HepG2 (cell line): ENCODE measurements at regions not wholly inside any gene's neighbourhood (a gene's known extent, or its start where the extent isn't known, plus 50 kb on each side); places are given as distances from the start of the nearest gene placed in this dataset.

Experiments
- ATAC-seq: fragments of 200-7000 bp; cut with Tn5 transposase; 3 replicates; pipeline ENCODE4 v1.9.1; 2020; ENCODE audit warnings: mild to moderate bottlenecking, moderate library complexity
- BruUV-seq: library from RNA; stranded (reverse); fragments of 400-500 nt; replicated peaks from 2 replicates; lab custom pipeline; 2021; lab: Mats Ljungman, UMichigan
- CTCF ChIA-PET: fragments of 300-600 bp; formaldehyde crosslinking; extraction: SDS; loops from one replicate; lab custom pipeline; 2021; ENCODE audit warnings: low total read pairs, inconsistent platforms, low intra/inter-chr PET ratio; lab: Yijun Ruan, JAX
- POLR2A ChIA-PET: fragments of 350-600 bp; sonication (Branson Sonifier 250); formaldehyde crosslinking; loops from one replicate; lab custom pipeline; 2020; ENCODE audit warnings: antibody characterized with exemption, inconsistent platforms; lab: Yijun Ruan, JAX
- DNase-seq: peaks from one replicate; pipeline ENCODE4 v3.0.0-alpha.2; 2015; ENCODE audit warnings: low spot score
- FAIRE-seq: peaks from 3 replicates; lab custom pipeline; 2011; peaks lifted over from hg19 to GRCh38; lab: Jason Lieb, UNC
- H2AFZ ChIP-seq: one replicate; pipeline ENCODE4 v1.6.1; 2011; ENCODE audit warnings: low read length, inconsistent platforms
- H3K27ac ChIP-seq: fragments of 300-600 bp; 3 replicates; pipeline ENCODE4 v1.8.0; 2011; ENCODE audit warnings: mixed run types, mild to moderate bottlenecking, mixed read lengths, low read length, inconsistent platforms; ENCODE audit not compliant: insufficient read depth; ENCODE audit errors: extremely low read length
- H3K27me3 ChIP-seq, 2 experiments: fragments of 200-600 bp in 1 of 2; 2 replicates in 1 of 2; 3 replicates in 1 of 2; pipeline versions ENCODE4 v1.6.0 to v1.8.0; 2011; ENCODE audit warnings: low read length in 2 of 2, mild to moderate bottlenecking in 2 of 2, moderate library complexity in 2 of 2, inconsistent platforms in 1 of 2; ENCODE audit not compliant: insufficient read depth in 2 of 2, control insufficient read depth in 1 of 2
- H3K36me3 ChIP-seq, 2 experiments: fragments of 200-600 bp in 1 of 2; replicated peaks in 1 of 2; 2 replicates in 1 of 2; 3 replicates in 1 of 2; pipeline versions ENCODE4 v1.5.1 to v1.8.0; 2011; ENCODE audit warnings: low read length in 2 of 2, inconsistent platforms in 1 of 2; ENCODE audit not compliant: insufficient read depth in 2 of 2, control insufficient read depth in 1 of 2
- H3K4me1 ChIP-seq: 2 replicates; pipeline ENCODE4 v1.5.1; 2012; ENCODE audit warnings: low read length, inconsistent platforms; ENCODE audit not compliant: insufficient read depth
- H3K4me2 ChIP-seq: 2 replicates; pipeline ENCODE4 v1.6.0; 2011; ENCODE audit warnings: low read depth, low read length, inconsistent platforms
- H3K4me3 ChIP-seq, 3 experiments: fragments of 200-600 bp in 1 of 3; sonication (generic), shearing (Covaris generic) in 1 of 3; replicated peaks in 1 of 3; 2 replicates each; pipeline ENCODE4 v1.5.1; 2011 to 2016; ENCODE audit warnings: low read length in 3 of 3, inconsistent platforms in 2 of 3, low read depth in 2 of 3, mild to moderate bottlenecking in 2 of 3, control low read depth in 1 of 3, mixed read lengths in 1 of 3; ENCODE audit not compliant: insufficient read depth in 1 of 3
- H3K79me2 ChIP-seq: one replicate; pipeline ENCODE4 v1.6.1; 2011; ENCODE audit warnings: low read length, inconsistent platforms; ENCODE audit not compliant: insufficient read depth
- H3K9ac ChIP-seq: 2 replicates; pipeline ENCODE4 v1.6.0; 2011; ENCODE audit warnings: mild to moderate bottlenecking, low read depth, low read length, inconsistent platforms; ENCODE audit not compliant: insufficient read depth
- H3K9me3 ChIP-seq: 2 replicates; pipeline ENCODE4 v1.5.1; 2012; ENCODE audit warnings: mild to moderate bottlenecking, low read length
- H4K20me1 ChIP-seq: 2 replicates; pipeline ENCODE4 v1.6.0; 2011; ENCODE audit warnings: inconsistent platforms, mild to moderate bottlenecking, low read length, moderate library complexity; ENCODE audit not compliant: insufficient read depth
- ARNT2 ChIP-seq: sonication (generic); formaldehyde crosslinking; IDR thresholded peaks from 2 replicates; pipeline ENCODE4 v1.8.0; 2022; ENCODE audit warnings: mild to moderate bottlenecking, low read depth, missing genetic modification reagents, moderate library complexity
- ETV5 ChIP-seq: IDR thresholded peaks from 2 replicates; pipeline ENCODE4 v1.6.1; 2018; ENCODE audit warnings: missing biosample characterization, missing genetic modification reagents, inconsistent platforms, borderline replicate concordance
- MEIS2 ChIP-seq: sonication (generic); formaldehyde crosslinking; IDR thresholded peaks from 2 replicates; pipeline ENCODE4 v1.9.0; 2021; ENCODE audit warnings: mild to moderate bottlenecking, missing genetic modification reagents
- NFAT5 ChIP-seq: sonication (generic); formaldehyde crosslinking; IDR thresholded peaks from 2 replicates; pipeline ENCODE4 v1.4.0; 2020; ENCODE audit warnings: missing genetic modification reagents
- NFIB ChIP-seq: sonication (generic); formaldehyde crosslinking; IDR thresholded peaks from 2 replicates; pipeline ENCODE4 v1.9.0; 2021; ENCODE audit warnings: missing genetic modification reagents, mild to moderate bottlenecking, borderline replicate concordance
- PITX1 ChIP-seq: sonication (generic); formaldehyde crosslinking; IDR thresholded peaks from 2 replicates; pipeline ENCODE4 v1.5.1; 2020; ENCODE audit warnings: mild to moderate bottlenecking, missing genetic modification reagents
- RAD51 ChIP-seq: fragments of 450-650 bp; IDR thresholded peaks from 2 replicates; pipeline ENCODE4 v1.6.1; 2016; ENCODE audit warnings: borderline replicate concordance
- REPIN1 ChIP-seq: sonication (generic); formaldehyde crosslinking; IDR thresholded peaks from 2 replicates; pipeline ENCODE4 v1.8.0; 2022; ENCODE audit warnings: missing genetic modification reagents, low read depth, mild to moderate bottlenecking, borderline replicate concordance
- RORA ChIP-seq: sonication (generic); formaldehyde crosslinking; IDR thresholded peaks from 2 replicates; pipeline ENCODE4 v1.5.0; 2020; ENCODE audit warnings: mild to moderate bottlenecking, missing genetic modification reagents, moderate library complexity
- TP53 ChIP-seq: sonication (generic); formaldehyde crosslinking; conservative IDR thresholded peaks from 2 replicates; pipeline ENCODE4 v1.4.0; 2020; ENCODE audit warnings: missing genetic modification reagents
- TRIM24 ChIP-seq: sonication (generic); formaldehyde crosslinking; IDR thresholded peaks from 2 replicates; pipeline ENCODE4 v1.8.0; 2022; ENCODE audit warnings: mild to moderate bottlenecking, missing genetic modification reagents
- ZBTB21 ChIP-seq: sonication (generic); formaldehyde crosslinking; IDR thresholded peaks from 2 replicates; pipeline ENCODE4 v1.4.0; 2020; ENCODE audit warnings: missing genetic modification reagents
- ZMYM3 ChIP-seq: sonication (generic); formaldehyde crosslinking; IDR thresholded peaks from 2 replicates; pipeline ENCODE4 v1.5.1; 2020; ENCODE audit warnings: mild to moderate bottlenecking, missing genetic modification reagents
- ZNF121 ChIP-seq: sonication (generic); formaldehyde crosslinking; IDR thresholded peaks from 2 replicates; pipeline ENCODE4 v1.5.0; 2020; ENCODE audit warnings: mild to moderate bottlenecking, missing genetic modification reagents
- ZNF124 ChIP-seq: sonication (generic); formaldehyde crosslinking; IDR thresholded peaks from 2 replicates; pipeline ENCODE4 v1.4.0; 2020; ENCODE audit warnings: missing genetic modification reagents
- ZNF18 ChIP-seq: sonication (generic); formaldehyde crosslinking; IDR thresholded peaks from 2 replicates; pipeline ENCODE4 v1.8.0; 2022; ENCODE audit warnings: mild to moderate bottlenecking, missing genetic modification reagents; ENCODE audit not compliant: insufficient replicate concordance
- ZNF501 ChIP-seq: sonication (generic); formaldehyde crosslinking; IDR thresholded peaks from 2 replicates; pipeline ENCODE4 v1.5.1; 2020; ENCODE audit warnings: mild to moderate bottlenecking, moderate library complexity, missing genetic modification reagents
- ZNF746 ChIP-seq: sonication (generic); formaldehyde crosslinking; IDR thresholded peaks from 2 replicates; pipeline ENCODE4 v1.8.0; 2022; ENCODE audit warnings: mild to moderate bottlenecking, missing genetic modification reagents
- ZNF761 ChIP-seq: sonication (generic); formaldehyde crosslinking; conservative IDR thresholded peaks from 2 replicates; pipeline ENCODE4 v1.4.0; 2020; ENCODE audit warnings: mild to moderate bottlenecking, missing genetic modification reagents
- ZNF772 ChIP-seq: sonication (generic); formaldehyde crosslinking; IDR thresholded peaks from 2 replicates; pipeline ENCODE4 v1.5.0; 2020; ENCODE audit warnings: mild to moderate bottlenecking, missing genetic modification reagents
- WGBS: methylation state at CpG from one replicate; pipeline ENCODE4 v1.1.6; 2017; ENCODE audit warnings: low lambda C conversion rate; 5-methylcytosine and 5-hydroxymethylcytosine counted together
- in situ Hi-C: cut with HindIII; loops from 2 replicates; pipeline ENCODE4 v1.10.0; 2017; ENCODE audit warnings: low pct_unique_long_range_greater_than_20kb; ENCODE audit not compliant: extremely low pct_ligation_motif_present
- intact Hi-C: fragments of 100-400 bp; cut with micrococcal nuclease; formaldehyde crosslinking; loops from one replicate; pipeline ENCODE4 v1.10.0; 2022; ENCODE audit not compliant: unreplicated experiment

- H3K27me3 ChIP-seq = 0 out of 5 replicates have a peak, but pooled peaks cover 0 to 5% of the 10 kb centered on the region in 2 experiments
- FAIRE-seq (no peak), ATAC-seq (no peak), DNase-seq (no peak)
- no peaks in the 10 kb centered on the region for H3K36me3 ChIP-seq
- H3K4me3 ChIP-seq = no peak overlapping the region
- no peak overlapping the region for H2AFZ ChIP-seq
- BruUV-seq = no TSS peak
- 26% methylated on average over 3 of the region's 5 CpGs for WGBS
- no peaks in the 10 kb centered on the region for H4K20me1 ChIP-seq
- CTCF ChIA-PET = no interaction called here
- H3K4me1 ChIP-seq = peaks cover 6% of the 10 kb centered on the region; the same call in 1 of the 2 replicates
- in situ Hi-C loops (no loop called here), intact Hi-C loops (no loop called here)
- POLR2A ChIA-PET = no interaction called here
- H3K27ac ChIP-seq = no peak overlapping the region
- no peaks in the 10 kb centered on the region for H3K9me3 ChIP-seq
- H3K79me2 ChIP-seq = no peaks in the 10 kb centered on the region
- no peak overlapping the region for H3K9ac ChIP-seq
- H3K4me2 ChIP-seq = no peak overlapping the region
- TF ChIP-seq PITX1 (CRISPR knock-in tag) (no peak), ZNF121 (no peak), ETV5 (CRISPR knock-in tag) (no peak), RAD51 (no peak), ZBTB21 (CRISPR knock-in tag) (no peak), ZNF501 (CRISPR knock-in tag) (no peak), ZNF772 (CRISPR knock-in tag) (no peak), ZMYM3 (CRISPR knock-in tag) (no peak), TRIM24 (CRISPR knock-in tag) (no peak), ARNT2 (CRISPR knock-in tag) (no peak), TP53 (no peak), ZNF124 (CRISPR knock-in tag) (no peak), ZNF18 (CRISPR knock-in tag) (no peak), RORA (CRISPR knock-in tag) (no peak), NFAT5 (no peak), NFIB (CRISPR knock-in tag) (no peak), MEIS2 (CRISPR knock-in tag) (no peak), REPIN1 (CRISPR knock-in tag) (no peak), ZNF746 (CRISPR knock-in tag) (no peak), ZNF761 (CRISPR knock-in tag) (no peak)
These were observed 198.9 kb downstream of the ADAMTS15 start for GRCh38 chr11:130647371-130647770.
